ENCODE measurements at regions not wholly inside any gene's neighbourhood (a gene's known extent, or its start where the extent isn't known, plus 50 kb on each side); places are given as distances from the start of the nearest gene placed in this dataset.

DNA sequence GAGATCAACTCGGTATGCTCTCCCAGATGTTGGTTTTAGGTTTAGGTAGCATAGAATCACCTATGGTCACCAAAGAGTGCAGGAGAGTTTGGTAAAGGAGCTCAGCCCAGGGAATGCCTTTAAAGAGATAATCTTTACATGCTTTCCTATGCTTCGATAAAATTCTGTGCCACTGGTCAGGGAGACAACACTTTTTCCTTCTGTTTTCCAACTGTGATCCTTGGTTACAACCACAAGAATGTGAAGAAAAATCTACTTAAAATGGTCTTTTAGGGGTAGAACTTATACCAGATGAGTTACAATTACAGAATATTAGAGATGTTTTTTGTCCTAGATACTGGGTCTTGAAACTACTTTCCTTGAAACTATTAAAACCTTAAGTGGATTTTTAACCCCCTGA, 895.6 kb downstream of the TTLL7 start:
- no peaks in the 10 kb centered on the region for H3K9me3 ChIP-seq (ENCODE audit: control insufficient read depth in 2 of 3, low read length in 3 of 3)

DNA sequence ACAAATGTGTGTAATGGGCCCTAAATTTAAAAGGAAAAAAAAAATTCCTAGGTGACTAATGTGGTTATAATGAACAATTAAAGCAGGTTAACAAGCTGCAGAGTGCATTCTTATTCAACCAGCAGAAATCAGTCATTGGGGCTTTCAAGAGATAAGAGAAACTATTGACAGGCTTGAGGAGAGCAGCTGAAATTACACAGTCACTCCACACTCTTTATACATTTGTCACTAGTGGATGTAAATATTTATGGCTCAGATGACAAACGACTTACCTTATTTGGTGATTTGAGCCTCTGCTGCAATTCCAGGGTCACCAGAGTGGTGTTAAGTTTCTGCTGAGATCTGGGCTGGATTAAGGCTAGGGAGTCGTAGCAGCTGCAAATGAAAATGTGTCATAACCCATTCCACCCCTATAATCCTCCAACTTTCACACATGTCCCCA, 896.3 kb downstream of the TTLL7 start:
- ChIA-PET POLR2A (no interaction called here), CTCF (no interaction called here)
- H3K9me3 ChIP-seq (ENCODE audit: control insufficient read depth in 2 of 3, low read length in 3 of 3), result no peaks in the 10 kb centered on the region
- intact Hi-C loops (cut with micrococcal nuclease), result no loop called here
- H3K27ac Mint-ChIP-seq, result no peak overlapping the region
- no peaks in the 10 kb centered on the region for H3K36me3 ChIP-seq (ENCODE audit: control insufficient read depth in 2 of 3, insufficient read depth in 3 of 3, low read length in 3 of 3)
- H3K36me3 Mint-ChIP-seq, result no peaks in the 10 kb centered on the region
- H3K27me3 Mint-ChIP-seq, result no peaks in the 10 kb centered on the region
- no peaks in the 10 kb centered on the region for H3K9me3 Mint-ChIP-seq
- no peak overlapping the region for H3K4me3 ChIP-seq (ENCODE audit: low read length)
- no peaks in the 10 kb centered on the region for H3K4me1 ChIP-seq (ENCODE audit: control insufficient read depth in 2 of 2, insufficient read depth in 2 of 2, low read length in 2 of 2)
- no peak for DNase-seq
- H3K27me3 ChIP-seq (ENCODE audit: control insufficient read depth in 2 of 2, insufficient read depth in 2 of 2, low read length in 2 of 2), result no peaks in the 10 kb centered on the region
- no peak for ATAC-seq
- H3K4me1 Mint-ChIP-seq, result no peaks in the 10 kb centered on the region
- H3K27ac ChIP-seq (ENCODE audit: low read depth, low read length), result no peak overlapping the region
- no peak overlapping the region for H3K4me3 Mint-ChIP-seq

More for the DNA sequence above, 895.6 kb downstream of the TTLL7 start:
- Mint-ChIP-seq H3K4me3 (no peak overlapping the region), H3K36me3 (no peaks in the 10 kb centered on the region), H3K4me1 (no peaks in the 10 kb centered on the region), H3K27ac (no peak overlapping the region), H3K27me3 (no peaks in the 10 kb centered on the region), H3K9me3 (no peaks in the 10 kb centered on the region)
- Histone ChIP-seq H3K36me3 (ENCODE audit: control insufficient read depth in 2 of 3, insufficient read depth in 3 of 3, low read length in 3 of 3) (no peaks in the 10 kb centered on the region), H3K4me1 (ENCODE audit: control insufficient read depth in 2 of 2, insufficient read depth in 2 of 2, low read length in 2 of 2) (no peaks in the 10 kb centered on the region), H3K27ac (ENCODE audit: low read depth, low read length) (no peak overlapping the region), H3K4me3 (ENCODE audit: low read length) (no peak overlapping the region), H3K27me3 (ENCODE audit: control insufficient read depth in 2 of 2, insufficient read depth in 2 of 2, low read length in 2 of 2) (no peaks in the 10 kb centered on the region)
- DNase-seq (no peak), ATAC-seq (no peak)
- CTCF ChIA-PET, result no interaction called here
- POLR2A ChIA-PET, result no interaction called here
- intact Hi-C loops (cut with micrococcal nuclease), result no loop called here

DNA sequence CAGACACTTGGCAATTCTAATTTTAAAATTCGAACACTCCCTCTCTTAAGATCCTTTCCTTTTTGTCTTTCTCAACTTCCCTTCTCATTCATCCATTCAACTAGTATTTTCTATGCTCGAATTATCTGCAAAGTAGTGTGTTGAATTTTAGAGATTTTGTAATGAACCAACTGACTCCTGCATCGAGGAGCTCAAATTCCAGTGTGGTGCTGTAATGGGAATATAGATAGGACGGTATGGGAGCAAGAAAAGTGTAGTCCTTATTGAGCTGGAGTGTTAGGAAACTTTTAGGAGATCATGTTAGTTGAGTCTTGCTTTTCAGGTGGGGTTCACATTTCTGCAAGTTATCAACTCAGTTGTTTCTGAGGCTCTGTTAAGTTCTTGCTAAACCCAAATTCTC, 897.5 kb downstream of the TTLL7 start:
- ATAC-seq, result no peak
- CTCF ChIA-PET, result no interaction called here

DNA sequence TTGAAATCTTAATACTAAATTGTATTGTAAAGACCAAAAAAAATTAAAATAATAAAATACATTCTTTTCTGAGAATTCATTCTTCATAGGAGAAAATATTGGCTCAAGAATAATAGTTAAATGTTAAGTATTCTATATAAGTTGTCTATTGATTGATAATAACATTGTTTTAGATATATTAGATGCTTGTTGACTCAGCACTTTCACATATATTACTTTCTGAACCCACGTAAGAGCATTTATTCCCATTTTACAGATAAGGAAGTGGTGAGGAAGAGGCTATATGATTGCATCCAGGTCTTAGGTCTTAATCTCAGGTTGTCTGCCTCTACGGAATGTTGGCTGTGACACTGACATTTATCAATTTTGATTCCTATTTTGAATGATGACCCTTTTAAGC, 898.8 kb downstream of the TTLL7 start:
- ChIA-PET CTCF (interaction anchor here (0.6 kb wide), 2 partner anchors 22 to 203 kb away, joined by 3 read pairs; no protein-coding TSS in a partner anchor), POLR2A (no interaction called here)
- no peaks in the 10 kb centered on the region for H3K36me3 ChIP-seq (ENCODE audit: control insufficient read depth in 2 of 3, insufficient read depth in 3 of 3, low read length in 3 of 3)
- Mint-ChIP-seq H3K27ac (no peak overlapping the region), H3K4me3 (no peak overlapping the region), H3K27me3 (no peaks in the 10 kb centered on the region), H3K4me1 (no peaks in the 10 kb centered on the region), H3K36me3 (no peaks in the 10 kb centered on the region), H3K9me3 (peaks cover 0 to 6% (median 0%) of the 10 kb centered on the region in 11 donors)
- ATAC-seq, result no peak
- H3K27ac ChIP-seq (ENCODE audit: low read depth, low read length), result no peak overlapping the region
- H3K4me3 ChIP-seq (ENCODE audit: low read length), result no peak overlapping the region
- intact Hi-C loops (cut with micrococcal nuclease), result no loop called here
- H3K27me3 ChIP-seq (ENCODE audit: control insufficient read depth in 2 of 2, insufficient read depth in 2 of 2, low read length in 2 of 2), result no peaks in the 10 kb centered on the region
- H3K9me3 ChIP-seq (ENCODE audit: control insufficient read depth in 2 of 3, low read length in 3 of 3), result no peaks in the 10 kb centered on the region
- no peak for DNase-seq
- no peaks in the 10 kb centered on the region for H3K4me1 ChIP-seq (ENCODE audit: control insufficient read depth in 2 of 2, insufficient read depth in 2 of 2, low read length in 2 of 2)

More for the DNA sequence above, 897.5 kb downstream of the TTLL7 start:
- Mint-ChIP-seq H3K4me3 (no peak overlapping the region), H3K27ac (no peak overlapping the region), H3K4me1 (no peaks in the 10 kb centered on the region), H3K27me3 (no peaks in the 10 kb centered on the region), H3K36me3 (no peaks in the 10 kb centered on the region), H3K9me3 (no peaks in the 10 kb centered on the region)
- no peak overlapping the region for H3K27ac ChIP-seq (ENCODE audit: low read depth, low read length)
- no peaks in the 10 kb centered on the region for H3K27me3 ChIP-seq (ENCODE audit: control insufficient read depth in 2 of 2, insufficient read depth in 2 of 2, low read length in 2 of 2)
- no peaks in the 10 kb centered on the region for H3K4me1 ChIP-seq (ENCODE audit: control insufficient read depth in 2 of 2, insufficient read depth in 2 of 2, low read length in 2 of 2)
- DNase-seq, result no peak
- POLR2A ChIA-PET, result no interaction called here
- no peaks in the 10 kb centered on the region for H3K9me3 ChIP-seq (ENCODE audit: control insufficient read depth in 2 of 3, low read length in 3 of 3)
- intact Hi-C loops (cut with micrococcal nuclease), result no loop called here
- no peak overlapping the region for H3K4me3 ChIP-seq (ENCODE audit: low read length)
- no peaks in the 10 kb centered on the region for H3K36me3 ChIP-seq (ENCODE audit: control insufficient read depth in 2 of 3, insufficient read depth in 3 of 3, low read length in 3 of 3)

DNA sequence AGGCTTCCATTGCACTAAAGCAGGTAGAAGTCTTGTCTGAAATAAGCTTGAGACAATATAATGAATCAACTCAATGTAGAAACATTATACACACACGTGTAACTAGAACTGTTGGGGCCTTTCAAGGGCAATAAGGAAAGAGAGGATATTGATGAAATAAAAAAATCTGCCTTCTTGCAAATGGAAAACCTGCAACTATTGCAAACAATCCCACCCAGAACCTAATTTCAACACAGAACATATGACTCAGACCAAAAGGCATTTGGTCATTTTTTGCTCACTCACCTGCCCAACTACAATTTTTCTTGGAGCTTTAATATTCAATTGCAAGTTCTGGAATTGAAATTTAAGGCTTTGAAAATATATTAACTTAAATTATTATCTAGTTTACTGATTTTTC, 900.1 kb downstream of the TTLL7 start:
- H3K36me3 Mint-ChIP-seq, result no peaks in the 10 kb centered on the region
- intact Hi-C loops (cut with micrococcal nuclease), result no loop called here
- Histone ChIP-seq H3K4me3 (ENCODE audit: low read length) (no peak overlapping the region), H3K9me3 (ENCODE audit: control insufficient read depth in 2 of 3, low read length in 3 of 3) (no peaks in the 10 kb centered on the region), H3K36me3 (ENCODE audit: control insufficient read depth in 2 of 3, insufficient read depth in 3 of 3, low read length in 3 of 3) (no peaks in the 10 kb centered on the region), H3K27me3 (ENCODE audit: control insufficient read depth in 2 of 2, insufficient read depth in 2 of 2, low read length in 2 of 2) (no peaks in the 10 kb centered on the region), H3K27ac (ENCODE audit: low read depth, low read length) (no peak overlapping the region), H3K4me1 (ENCODE audit: control insufficient read depth in 2 of 2, insufficient read depth in 2 of 2, low read length in 2 of 2) (no peaks in the 10 kb centered on the region)
- no peak for ATAC-seq
- H3K9me3 Mint-ChIP-seq, result peaks cover 0 to 6% (median 0%) of the 10 kb centered on the region in 11 donors
- ChIA-PET CTCF (no interaction called here), POLR2A (no interaction called here)
- no peak overlapping the region for H3K27ac Mint-ChIP-seq
- H3K4me3 Mint-ChIP-seq, result no peak overlapping the region
- no peaks in the 10 kb centered on the region for H3K4me1 Mint-ChIP-seq
- DNase-seq, result no peak
- no peaks in the 10 kb centered on the region for H3K27me3 Mint-ChIP-seq

DNA sequence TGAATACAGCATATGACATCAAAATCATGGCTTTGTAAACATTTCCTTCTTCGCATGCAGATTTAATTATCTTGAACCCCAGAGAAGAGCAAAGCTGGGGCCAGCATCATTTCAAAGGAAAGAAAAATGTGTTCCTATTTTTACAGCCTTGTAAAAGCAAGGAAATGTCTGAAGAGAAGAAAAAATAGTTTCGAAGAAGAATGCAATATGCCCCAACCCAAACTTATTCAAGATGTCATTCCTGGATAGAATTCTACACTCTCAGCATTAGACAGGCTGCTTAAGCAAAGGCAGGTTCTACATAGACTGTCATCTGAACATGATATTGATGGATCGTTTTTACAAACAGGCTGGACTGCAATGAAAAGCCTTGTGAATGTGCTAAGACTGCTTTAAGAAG, 900.8 kb downstream of the TTLL7 start:
- POLR2A ChIA-PET, result no interaction called here
- Mint-ChIP-seq H3K27me3 (no peaks in the 10 kb centered on the region), H3K4me1 (no peaks in the 10 kb centered on the region), H3K9me3 (peaks cover 0 to 6% (median 0%) of the 10 kb centered on the region in 11 donors), H3K36me3 (no peaks in the 10 kb centered on the region), H3K27ac (no peak overlapping the region), H3K4me3 (no peak overlapping the region)
- Histone ChIP-seq H3K27me3 (ENCODE audit: control insufficient read depth in 2 of 2, insufficient read depth in 2 of 2, low read length in 2 of 2) (no peaks in the 10 kb centered on the region), H3K4me3 (ENCODE audit: low read length) (no peak overlapping the region), H3K36me3 (ENCODE audit: control insufficient read depth in 2 of 3, insufficient read depth in 3 of 3, low read length in 3 of 3) (no peaks in the 10 kb centered on the region), H3K9me3 (ENCODE audit: control insufficient read depth in 2 of 3, low read length in 3 of 3) (no peaks in the 10 kb centered on the region), H3K27ac (ENCODE audit: low read depth, low read length) (no peak overlapping the region), H3K4me1 (ENCODE audit: control insufficient read depth in 2 of 2, insufficient read depth in 2 of 2, low read length in 2 of 2) (no peaks in the 10 kb centered on the region)
- DNase-seq (no peak), ATAC-seq (no peak)
- intact Hi-C loops (cut with micrococcal nuclease), result no loop called here
- CTCF ChIA-PET, result no interaction called here

DNA sequence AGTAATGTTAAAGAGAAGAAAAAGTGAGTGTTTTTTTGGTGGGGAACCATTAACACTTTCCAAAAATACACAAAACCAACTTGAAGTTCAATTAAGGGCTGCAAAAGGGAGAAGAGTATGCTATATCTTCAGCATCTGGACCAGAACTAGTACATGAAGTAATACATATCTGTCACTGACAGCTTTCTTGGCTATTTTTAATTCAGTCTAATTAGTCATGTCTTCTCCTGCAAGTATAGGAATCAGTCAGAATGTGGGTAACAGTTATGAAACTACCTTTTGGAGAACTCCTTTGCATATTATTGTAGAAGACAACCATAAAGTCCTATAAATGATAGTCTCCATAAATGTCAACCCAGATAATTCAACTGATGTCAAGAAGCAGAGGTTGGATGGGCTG, 901.2 kb downstream of the TTLL7 start:
- intact Hi-C loops (cut with micrococcal nuclease), result no loop called here
- H3K27me3 Mint-ChIP-seq, result no peaks in the 10 kb centered on the region
- H3K4me1 Mint-ChIP-seq, result no peaks in the 10 kb centered on the region
- CTCF ChIA-PET, result no interaction called here
- POLR2A ChIA-PET, result no interaction called here
- no peaks in the 10 kb centered on the region for H3K36me3 Mint-ChIP-seq
- Histone ChIP-seq H3K36me3 (ENCODE audit: control insufficient read depth in 2 of 3, insufficient read depth in 3 of 3, low read length in 3 of 3) (no peaks in the 10 kb centered on the region), H3K9me3 (ENCODE audit: control insufficient read depth in 2 of 3, low read length in 3 of 3) (no peaks in the 10 kb centered on the region), H3K27ac (ENCODE audit: low read depth, low read length) (no peak overlapping the region), H3K27me3 (ENCODE audit: control insufficient read depth in 2 of 2, insufficient read depth in 2 of 2, low read length in 2 of 2) (no peaks in the 10 kb centered on the region), H3K4me1 (ENCODE audit: control insufficient read depth in 2 of 2, insufficient read depth in 2 of 2, low read length in 2 of 2) (no peaks in the 10 kb centered on the region), H3K4me3 (ENCODE audit: low read length) (no peak overlapping the region)
- ATAC-seq, result no peak
- H3K9me3 Mint-ChIP-seq, result peaks cover 0 to 6% (median 0%) of the 10 kb centered on the region in 11 donors
- no peak for DNase-seq
- no peak overlapping the region for H3K4me3 Mint-ChIP-seq
- no peak overlapping the region for H3K27ac Mint-ChIP-seq
